Lung (tissue), 11 donors: ENCODE measurements at regions not wholly inside any gene's neighbourhood (a gene's known extent, or its start where the extent isn't known, plus 50 kb on each side); places are given as distances from the start of the nearest gene placed in this dataset.

Source experiments
- ATAC-seq: fragments of 200-7000 bp; cut with Tn5 transposase; one replicate; pipeline ENCODE4 v1.9.1; 2020; ENCODE audit warnings: moderate number of reproducible peaks; ENCODE audit not compliant: insufficient read depth, low FRiP score
- DNase-seq, 3 donors: peaks; one replicate each; pipeline ENCODE4 v3.0.0-alpha.2; 2013 to 2017
- H3K27ac ChIP-seq, 2 donors: one replicate each; pipeline ENCODE4 v1.5.1; 2013; ENCODE audit warnings: mild to moderate bottlenecking in 2 of 2, moderate library complexity in 2 of 2, control low read depth in 1 of 2, inconsistent platforms in 1 of 2, low read depth in 1 of 2, low read length in 1 of 2
- H3K27me3 ChIP-seq, 3 donors: one replicate each; pipeline ENCODE4 v1.5.1; 2013; ENCODE audit warnings: low read length in 2 of 3; ENCODE audit not compliant: control insufficient read depth in 3 of 3, insufficient read depth in 3 of 3
- H3K36me3 ChIP-seq, 4 donors: one replicate each; pipeline ENCODE4 v1.5.1; 2013; ENCODE audit warnings: low read length in 4 of 4, mild to moderate bottlenecking in 1 of 4, moderate library complexity in 1 of 4; ENCODE audit not compliant: control insufficient read depth in 4 of 4, insufficient read depth in 4 of 4
- H3K4me1 ChIP-seq, 5 donors: one replicate each; pipeline ENCODE4 v1.5.1; 2013; ENCODE audit warnings: low read length in 5 of 5, mild to moderate bottlenecking in 2 of 5, moderate library complexity in 1 of 5; ENCODE audit not compliant: control insufficient read depth in 5 of 5, insufficient read depth in 5 of 5
- H3K4me3 ChIP-seq: one replicate; pipeline ENCODE4 v1.5.1; 2013; ENCODE audit warnings: mild to moderate bottlenecking, control low read depth, moderate library complexity
- H3K9ac ChIP-seq, 2 donors: one replicate each; pipeline ENCODE4 v1.5.1; 2013; ENCODE audit warnings: low read length in 2 of 2, control low read depth in 1 of 2; ENCODE audit not compliant: insufficient read depth in 1 of 2
- H3K9me3 ChIP-seq, 4 donors: one replicate each; pipeline ENCODE4 v1.5.1; 2013; ENCODE audit warnings: low read length in 3 of 4, mild to moderate bottlenecking in 1 of 4, moderate library complexity in 1 of 4; ENCODE audit not compliant: control insufficient read depth in 4 of 4, insufficient read depth in 3 of 4
- WGBS, 2 donors: extraction: QIAGEN DNeasy Blood & Tissue Kit; methylation state at CpG; one replicate each; pipeline ENCODE4 v1.1.7; 2013; 5-methylcytosine and 5-hydroxymethylcytosine counted together
- TF ChIP-seq, protein P1 (sequence below): IDR thresholded peaks from 2 replicates; pipeline ENCODE4 v1.5.1; 2012; ENCODE audit warnings: mild to moderate bottlenecking; ENCODE audit errors: control extremely low read depth, extremely low read depth
- donor health status: control.
- donor health status: control.
- donor health status: Bipolar disorder and iron deficiency.
- donor health status: healthy.
- donor health status: DM: yes; HTN: yes; CAD: no.

GRCh38 chr6:22356362-22356940 lies 59.6 kb upstream of the PRL start:
- Histone ChIP-seq H3K36me3 (no peaks in the 10 kb centered on the region), H3K9ac (no peak overlapping the region), H3K9me3 (peaks cover 0 to under 1% (median 0%) of the 10 kb centered on the region in 4 donors), H3K27me3 (no peaks in the 10 kb centered on the region), H3K4me1 (peaks cover 0 to 5% (median 0%) of the 10 kb centered on the region in 5 donors), H3K27ac (no peak overlapping the region), H3K4me3 (no peak overlapping the region)
- TF ChIP-seq, protein P1, sequence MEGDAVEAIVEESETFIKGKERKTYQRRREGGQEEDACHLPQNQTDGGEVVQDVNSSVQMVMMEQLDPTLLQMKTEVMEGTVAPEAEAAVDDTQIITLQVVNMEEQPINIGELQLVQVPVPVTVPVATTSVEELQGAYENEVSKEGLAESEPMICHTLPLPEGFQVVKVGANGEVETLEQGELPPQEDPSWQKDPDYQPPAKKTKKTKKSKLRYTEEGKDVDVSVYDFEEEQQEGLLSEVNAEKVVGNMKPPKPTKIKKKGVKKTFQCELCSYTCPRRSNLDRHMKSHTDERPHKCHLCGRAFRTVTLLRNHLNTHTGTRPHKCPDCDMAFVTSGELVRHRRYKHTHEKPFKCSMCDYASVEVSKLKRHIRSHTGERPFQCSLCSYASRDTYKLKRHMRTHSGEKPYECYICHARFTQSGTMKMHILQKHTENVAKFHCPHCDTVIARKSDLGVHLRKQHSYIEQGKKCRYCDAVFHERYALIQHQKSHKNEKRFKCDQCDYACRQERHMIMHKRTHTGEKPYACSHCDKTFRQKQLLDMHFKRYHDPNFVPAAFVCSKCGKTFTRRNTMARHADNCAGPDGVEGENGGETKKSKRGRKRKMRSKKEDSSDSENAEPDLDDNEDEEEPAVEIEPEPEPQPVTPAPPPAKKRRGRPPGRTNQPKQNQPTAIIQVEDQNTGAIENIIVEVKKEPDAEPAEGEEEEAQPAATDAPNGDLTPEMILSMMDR, result no peak
- ATAC-seq (no peak), DNase-seq (no peak)
- 88 to 89% methylated on average over 26 to 28 of the region's 28 CpGs for WGBS, 2 donors

GRCh38 chr6:22357724-22358189 lies 60.9 kb upstream of the PRL start:
- Histone ChIP-seq H3K27me3 (no peaks in the 10 kb centered on the region), H3K9ac (no peak overlapping the region), H3K4me3 (no peak overlapping the region), H3K36me3 (no peaks in the 10 kb centered on the region), H3K9me3 (peaks cover 0 to 4% (median 0%) of the 10 kb centered on the region in 4 donors), H3K27ac (no peak overlapping the region), H3K4me1 (peaks cover 0 to 5% (median 0%) of the 10 kb centered on the region in 5 donors)
- TF ChIP-seq, protein P1, result no peak
- no peak for DNase-seq
- no peak for ATAC-seq

DNA sequence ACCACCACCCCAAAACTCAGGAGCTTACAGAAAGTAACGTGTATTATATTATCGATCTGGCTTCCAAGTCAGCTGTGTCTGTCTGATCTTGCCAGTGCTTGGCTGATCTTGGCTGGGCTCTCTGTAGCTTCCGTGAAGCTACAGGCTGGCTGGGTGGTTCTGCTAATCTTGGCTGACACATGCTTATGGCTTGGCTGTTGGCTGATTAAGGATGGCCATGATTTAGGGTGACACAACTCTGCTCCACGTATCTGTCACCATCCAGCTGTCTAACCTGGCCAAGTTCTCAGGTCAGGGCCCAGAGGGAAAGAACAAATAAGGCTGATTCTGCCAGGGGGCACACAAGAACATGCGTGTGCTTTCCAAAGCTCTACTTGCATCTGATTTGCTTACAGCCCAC lies 64.7 kb upstream of the PRL start:
- H3K36me3 ChIP-seq, result no peaks in the 10 kb centered on the region
- no peak for DNase-seq
- peaks cover 0 to 8% (median 0%) of the 10 kb centered on the region in 5 donors for H3K4me1 ChIP-seq
- no peaks in the 10 kb centered on the region for H3K27me3 ChIP-seq
- WGBS, 2 donors, result 89 to 93% methylated on average over 5 of the region's 5 CpGs
- ATAC-seq, result no peak
- H3K27ac ChIP-seq, result no peak overlapping the region
- TF ChIP-seq, protein P1, result no peak
- no peak overlapping the region for H3K9ac ChIP-seq
- H3K4me3 ChIP-seq, result no peak overlapping the region
- H3K9me3 ChIP-seq, result peaks cover 0 to 4% (median 0%) of the 10 kb centered on the region in 4 donors

DNA sequence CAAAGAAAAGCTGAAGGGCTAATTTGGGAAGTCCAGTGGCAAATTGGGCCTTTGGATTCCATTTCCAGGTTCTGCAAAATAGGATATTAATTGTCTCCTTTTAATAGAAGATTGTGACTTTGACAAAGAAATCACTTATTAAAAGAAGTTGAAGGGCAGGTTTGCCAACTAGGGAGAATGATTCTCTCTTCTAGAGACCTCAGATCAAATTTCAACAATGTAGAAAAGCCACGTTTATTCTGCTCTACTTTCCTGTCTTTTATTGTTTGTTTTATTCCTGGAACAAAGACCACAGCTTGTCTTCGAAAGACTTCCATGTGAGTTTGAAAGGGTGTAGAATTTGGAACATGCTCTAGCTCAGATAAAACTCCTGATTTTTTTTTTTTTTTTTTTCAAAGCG lies 65.5 kb upstream of the PRL start:
- Histone ChIP-seq H3K9me3 (peaks cover 0 to 4% (median 0%) of the 10 kb centered on the region in 4 donors), H3K9ac (no peak overlapping the region), H3K4me1 (peaks cover 0 to 8% (median 0%) of the 10 kb centered on the region in 5 donors), H3K36me3 (no peaks in the 10 kb centered on the region), H3K4me3 (no peak overlapping the region), H3K27me3 (no peaks in the 10 kb centered on the region), H3K27ac (no peak overlapping the region)
- ATAC-seq (no peak), DNase-seq (peak in 2 of 3 donors; percentile 36 to 62)
- 46 to 72% methylated on average over 3 of the region's 3 CpGs for WGBS, 2 donors
- TF ChIP-seq, protein P1, result no peak
